Ectodermal cell (in vitro differentiated cells): ENCODE measurements at regions not wholly inside any gene's neighbourhood (a gene's known extent, or its start where the extent isn't known, plus 50 kb on each side); places are given as distances from the start of the nearest gene placed in this dataset.

Experiments used
- H3K27ac ChIP-seq: 2 replicates; pipeline ENCODE4 v1.7.0; 2013; ENCODE audit warnings: mild to moderate bottlenecking, low read depth, low read length; ENCODE audit not compliant: insufficient read depth, poor library complexity, severe bottlenecking
- H3K27me3 ChIP-seq: 2 replicates; pipeline ENCODE4 v1.7.0; 2013; ENCODE audit warnings: mild to moderate bottlenecking, low read length; ENCODE audit not compliant: insufficient read depth, control insufficient read depth, poor library complexity, severe bottlenecking
- H3K36me3 ChIP-seq: one replicate; pipeline ENCODE4 v1.7.0; 2013; ENCODE audit warnings: low read length; ENCODE audit not compliant: control insufficient read depth, insufficient read depth
- H3K4me1 ChIP-seq: one replicate; pipeline ENCODE4 v1.7.0; 2013; ENCODE audit warnings: low read length; ENCODE audit not compliant: control insufficient read depth, insufficient read depth
- H3K4me3 ChIP-seq: 2 replicates; pipeline ENCODE4 v1.7.0; 2013; ENCODE audit warnings: low read depth, low read length, control low read depth; ENCODE audit not compliant: insufficient read depth
- H3K9me3 ChIP-seq: 2 replicates; pipeline ENCODE4 v1.7.0; 2013; ENCODE audit warnings: mild to moderate bottlenecking, low read length, moderate library complexity; ENCODE audit not compliant: control insufficient read depth
- WGBS, 2 experiments: methylation state at CpG; one replicate each; pipeline ENCODE4 v1.1.7; 2013; ENCODE audit warnings: missing lambda C conversion rate in 2 of 2; 5-methylcytosine and 5-hydroxymethylcytosine counted together

DNA sequence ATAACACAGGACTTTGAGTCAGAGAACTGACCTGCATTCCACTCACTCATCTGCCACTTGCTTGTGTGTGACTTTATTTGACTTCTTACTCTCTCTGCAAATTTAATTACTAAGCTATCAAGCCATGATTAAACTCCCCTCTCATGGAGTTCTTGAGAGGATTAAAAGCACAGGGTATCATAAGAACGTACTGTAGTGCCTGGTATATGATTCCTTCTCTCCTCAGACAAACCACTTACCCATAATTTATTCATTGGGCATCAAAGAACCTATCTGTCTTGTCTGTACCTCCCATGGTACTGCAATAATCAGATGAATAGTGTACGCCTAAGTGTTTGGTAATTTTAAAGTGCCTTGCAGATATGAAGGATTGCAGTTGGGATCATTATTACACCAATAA, 130.6 kb upstream of the UBASH3B start:
- Histone ChIP-seq H3K27me3 (no peaks in the 10 kb centered on the region), H3K27ac (no peak overlapping the region), H3K36me3 (no peaks in the 10 kb centered on the region), H3K4me1 (peaks cover 14% of the 10 kb centered on the region), H3K9me3 (no peaks in the 10 kb centered on the region), H3K4me3 (no peak overlapping the region)
- 85 to 88% methylated on average over 2 of the region's 2 CpGs for WGBS, 2 experiments

GRCh38 chr11:122523846-122524805, 131.4 kb upstream of the UBASH3B start:
- no peaks in the 10 kb centered on the region for H3K9me3 ChIP-seq
- 58 to 59% methylated on average over 8 to 10 of the region's 10 CpGs for WGBS, 2 experiments
- H3K27ac ChIP-seq: no peak overlapping the region
- no peaks in the 10 kb centered on the region for H3K27me3 ChIP-seq
- peaks cover 14% of the 10 kb centered on the region for H3K4me1 ChIP-seq
- H3K4me3 ChIP-seq: no peak overlapping the region
- H3K36me3 ChIP-seq: no peaks in the 10 kb centered on the region

DNA sequence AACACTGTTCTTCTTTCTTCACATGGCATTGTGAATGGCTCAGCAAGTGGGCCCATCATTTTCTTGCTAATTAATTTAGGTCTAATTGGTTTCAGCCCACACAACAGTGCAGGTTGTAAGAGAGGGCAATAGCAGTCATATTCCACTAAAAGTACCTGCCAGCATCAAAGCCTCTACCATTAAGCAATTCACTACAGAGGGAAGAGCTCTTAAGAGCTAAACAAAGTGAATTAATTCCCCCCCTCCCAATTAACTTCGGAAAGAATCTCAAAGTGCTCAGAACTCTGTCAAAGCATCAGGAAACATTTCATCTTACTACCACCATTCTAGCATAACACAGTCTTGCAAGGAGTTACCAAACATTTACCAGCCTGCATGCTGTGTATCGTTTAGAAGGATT, 133.9 kb upstream of the UBASH3B start:
- Histone ChIP-seq H3K4me1 (peaks cover 14% of the 10 kb centered on the region), H3K36me3 (no peaks in the 10 kb centered on the region), H3K9me3 (no peaks in the 10 kb centered on the region), H3K27ac (no peak overlapping the region), H3K27me3 (no peaks in the 10 kb centered on the region), H3K4me3 (no peak overlapping the region)
- WGBS, 2 experiments: 57 to 67% methylated on average over 2 of the region's 2 CpGs

GRCh38 chr11:122517403-122518379, 137.8 kb upstream of the UBASH3B start:
- no peak overlapping the region for H3K27ac ChIP-seq
- WGBS, 2 experiments: 87% methylated on average over 3 to 4 of the region's 4 CpGs
- no peaks in the 10 kb centered on the region for H3K4me1 ChIP-seq

GRCh38 chr11:122516686-122517085, 138.8 kb upstream of the UBASH3B start:
- Histone ChIP-seq H3K4me3 (no peak overlapping the region), H3K36me3 (no peaks in the 10 kb centered on the region), H3K27me3 (no peaks in the 10 kb centered on the region), H3K9me3 (no peaks in the 10 kb centered on the region), H3K4me1 (no peaks in the 10 kb centered on the region), H3K27ac (no peak overlapping the region)
- WGBS, 2 experiments: 96 to 97% methylated on average over 2 of the region's 2 CpGs

More at GRCh38 chr11:122517403-122518379, 137.8 kb upstream of the UBASH3B start:
- H3K27me3 ChIP-seq: no peaks in the 10 kb centered on the region
- no peak overlapping the region for H3K4me3 ChIP-seq
- H3K36me3 ChIP-seq: no peaks in the 10 kb centered on the region
- no peaks in the 10 kb centered on the region for H3K9me3 ChIP-seq

- 97 to 100% methylated on average over 2 of the region's 2 CpGs for WGBS, 2 experiments
- no peak overlapping the region for H3K4me3 ChIP-seq
- H3K9me3 ChIP-seq: no peaks in the 10 kb centered on the region
- no peaks in the 10 kb centered on the region for H3K36me3 ChIP-seq
- no peak overlapping the region for H3K27ac ChIP-seq
- no peaks in the 10 kb centered on the region for H3K4me1 ChIP-seq
- no peaks in the 10 kb centered on the region for H3K27me3 ChIP-seq
Measured at GRCh38 chr11:122513997-122514396, 141.5 kb upstream of the UBASH3B start.

DNA sequence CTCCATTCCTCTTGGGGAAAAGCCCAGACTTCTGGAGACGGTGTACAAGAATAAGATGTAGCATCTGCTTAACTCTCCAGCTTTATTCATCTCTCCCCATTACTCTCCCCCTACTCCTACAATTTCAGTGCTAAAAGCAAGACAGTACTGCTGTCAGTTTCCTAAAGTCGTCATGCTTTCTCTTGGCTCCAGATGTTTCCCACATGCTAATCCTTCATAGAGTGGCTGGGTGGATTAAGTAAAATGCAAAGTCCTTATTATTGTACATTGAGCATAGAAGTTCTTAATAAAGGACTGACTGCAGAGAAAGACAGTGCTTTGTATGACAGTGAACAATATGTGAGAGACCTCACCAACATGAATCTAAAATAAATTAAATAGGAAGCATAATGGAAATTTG, 142.2 kb upstream of the UBASH3B start:
- 78 to 93% methylated on average over 2 of the region's 2 CpGs for WGBS, 2 experiments

GRCh38 chr11:122512688-122513087, 142.8 kb upstream of the UBASH3B start:
- Histone ChIP-seq H3K27me3 (no peaks in the 10 kb centered on the region), H3K27ac (no peak overlapping the region), H3K9me3 (no peaks in the 10 kb centered on the region), H3K4me3 (no peak overlapping the region), H3K4me1 (no peaks in the 10 kb centered on the region), H3K36me3 (no peaks in the 10 kb centered on the region)
- WGBS, 2 experiments: 94% methylated on average over 2 of the region's 2 CpGs

More for the DNA sequence above, 142.2 kb upstream of the UBASH3B start:
- no peak overlapping the region for H3K27ac ChIP-seq
- no peaks in the 10 kb centered on the region for H3K9me3 ChIP-seq
- no peak overlapping the region for H3K4me3 ChIP-seq
- no peaks in the 10 kb centered on the region for H3K36me3 ChIP-seq
- H3K27me3 ChIP-seq: no peaks in the 10 kb centered on the region
- H3K4me1 ChIP-seq: no peaks in the 10 kb centered on the region

DNA sequence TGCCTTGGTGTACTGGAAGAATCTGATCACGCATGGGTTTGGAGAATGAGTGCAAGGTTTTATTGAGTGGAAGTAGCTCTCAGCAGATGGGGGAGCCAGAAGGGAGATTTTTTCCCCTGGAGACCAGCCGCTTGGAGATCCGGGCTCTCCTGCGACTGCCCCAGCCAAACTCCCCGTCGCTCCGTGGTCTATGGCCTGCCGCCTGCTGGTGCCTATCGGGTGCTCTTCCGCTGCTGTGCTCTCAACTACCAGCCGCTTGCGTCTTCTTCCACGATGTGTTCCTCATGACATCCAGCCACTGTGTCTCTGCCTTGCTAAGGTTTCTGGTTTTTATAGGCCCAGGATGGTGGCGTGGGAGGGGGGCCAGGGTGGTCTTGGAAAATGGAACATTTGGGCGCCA, 145.6 kb upstream of the UBASH3B start:
- Histone ChIP-seq H3K9me3 (no peaks in the 10 kb centered on the region), H3K36me3 (no peaks in the 10 kb centered on the region), H3K4me3 (no peak overlapping the region), H3K4me1 (peaks cover 3% of the 10 kb centered on the region), H3K27ac (no peak overlapping the region), H3K27me3 (no peaks in the 10 kb centered on the region)
- 94% methylated on average over 15 of the region's 15 CpGs for WGBS, 2 experiments

DNA sequence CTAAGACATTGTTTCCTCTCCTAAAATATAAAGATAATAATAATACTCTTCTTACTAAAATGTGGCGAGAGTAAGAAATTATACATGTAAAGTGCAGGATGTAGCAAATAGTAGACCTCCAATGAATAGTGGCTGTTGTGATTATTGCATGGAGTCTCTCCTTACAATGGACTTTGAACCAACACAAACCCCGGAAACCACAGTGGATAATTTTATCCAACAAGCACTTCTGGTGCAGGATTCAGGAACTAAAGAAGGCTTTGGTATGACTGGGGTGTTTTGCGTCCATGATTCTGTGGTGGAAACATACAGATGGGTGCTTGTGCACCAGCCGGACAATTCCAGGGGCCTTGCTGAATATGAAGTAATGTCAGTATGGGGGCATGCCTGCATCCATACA, 146.4 kb upstream of the UBASH3B start:
- no peaks in the 10 kb centered on the region for H3K27me3 ChIP-seq

More for the DNA sequence above, 146.4 kb upstream of the UBASH3B start:
- WGBS, 2 experiments: 97 to 100% methylated on average over 3 of the region's 4 CpGs
- Histone ChIP-seq H3K36me3 (no peaks in the 10 kb centered on the region), H3K4me1 (peaks cover 3% of the 10 kb centered on the region), H3K4me3 (no peak overlapping the region), H3K27ac (no peak overlapping the region), H3K9me3 (no peaks in the 10 kb centered on the region)
